ENCODE measurements at regions not wholly inside any gene's neighbourhood (a gene's known extent, or its start where the extent isn't known, plus 50 kb on each side); places are given as distances from the start of the nearest gene placed in this dataset.

GRCh38 chr18:78785706-78786105 lies 193.9 kb upstream of the SALL3 start:
- Histone ChIP-seq H3K27ac (ENCODE audit: insufficient read depth, low read length) (no peak overlapping the region), H3K36me3 (ENCODE audit: control insufficient read depth, insufficient read depth, low read length) (no peaks in the 10 kb centered on the region), H3K79me2 (ENCODE audit: control insufficient read depth, insufficient read depth, low read length) (no peaks in the 10 kb centered on the region), H3K9ac (ENCODE audit: insufficient read depth, low read length) (no peak overlapping the region), H3K4me1 (ENCODE audit: control insufficient read depth, extremely low read depth, insufficient read depth, low read length) (no peaks in the 10 kb centered on the region), H3K4me2 (ENCODE audit: extremely low read depth, insufficient read depth, low read length) (no peak overlapping the region), H2AFZ (ENCODE audit: low read length) (no peak overlapping the region), H3K9me3 (ENCODE audit: control insufficient read depth, insufficient read depth, low read depth, low read length) (no peaks in the 10 kb centered on the region), H4K20me1 (ENCODE audit: control insufficient read depth, extremely low read depth, insufficient read depth, low read length) (no peaks in the 10 kb centered on the region), H3K27me3 (ENCODE audit: control insufficient read depth, insufficient read depth, low read length) (no peaks in the 10 kb centered on the region), H3K4me3 (replicated peaks in 1 of 4; ENCODE audit: control extremely low read depth in 1 of 4, insufficient read depth in 1 of 4, low read depth in 3 of 4, low read length in 4 of 4) (no peak overlapping the region)
- no peak for DNase-seq (ENCODE audit: low read depth in 2 of 2)
- TF ChIP-seq, protein P1, sequence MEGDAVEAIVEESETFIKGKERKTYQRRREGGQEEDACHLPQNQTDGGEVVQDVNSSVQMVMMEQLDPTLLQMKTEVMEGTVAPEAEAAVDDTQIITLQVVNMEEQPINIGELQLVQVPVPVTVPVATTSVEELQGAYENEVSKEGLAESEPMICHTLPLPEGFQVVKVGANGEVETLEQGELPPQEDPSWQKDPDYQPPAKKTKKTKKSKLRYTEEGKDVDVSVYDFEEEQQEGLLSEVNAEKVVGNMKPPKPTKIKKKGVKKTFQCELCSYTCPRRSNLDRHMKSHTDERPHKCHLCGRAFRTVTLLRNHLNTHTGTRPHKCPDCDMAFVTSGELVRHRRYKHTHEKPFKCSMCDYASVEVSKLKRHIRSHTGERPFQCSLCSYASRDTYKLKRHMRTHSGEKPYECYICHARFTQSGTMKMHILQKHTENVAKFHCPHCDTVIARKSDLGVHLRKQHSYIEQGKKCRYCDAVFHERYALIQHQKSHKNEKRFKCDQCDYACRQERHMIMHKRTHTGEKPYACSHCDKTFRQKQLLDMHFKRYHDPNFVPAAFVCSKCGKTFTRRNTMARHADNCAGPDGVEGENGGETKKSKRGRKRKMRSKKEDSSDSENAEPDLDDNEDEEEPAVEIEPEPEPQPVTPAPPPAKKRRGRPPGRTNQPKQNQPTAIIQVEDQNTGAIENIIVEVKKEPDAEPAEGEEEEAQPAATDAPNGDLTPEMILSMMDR (conservative IDR thresholded peaks at IDR 0.05 in 1 of 2, IDR thresholded peaks at IDR 0.05 in 1 of 2; ENCODE audit: low read depth in 1 of 2, low read length in 2 of 2) = no peak
- no peak for TF ChIP-seq EZH2 (IDR thresholded peaks at IDR 0.05; ENCODE audit: low read length, missing control alignments)

GRCh38 chr18:78786776-78787175 lies 192.8 kb upstream of the SALL3 start:
- H3K79me2 ChIP-seq (ENCODE audit: control insufficient read depth, insufficient read depth, low read length) = no peaks in the 10 kb centered on the region
- H3K27ac ChIP-seq (ENCODE audit: insufficient read depth, low read length) = no peak overlapping the region
- H3K4me3 ChIP-seq (replicated peaks in 1 of 4; ENCODE audit: control extremely low read depth in 1 of 4, insufficient read depth in 1 of 4, low read depth in 3 of 4, low read length in 4 of 4) = no peak overlapping the region
- no peaks in the 10 kb centered on the region for H3K9me3 ChIP-seq (ENCODE audit: control insufficient read depth, insufficient read depth, low read depth, low read length)
- H3K27me3 ChIP-seq (ENCODE audit: control insufficient read depth, insufficient read depth, low read length) = no peaks in the 10 kb centered on the region
- H3K36me3 ChIP-seq (ENCODE audit: control insufficient read depth, insufficient read depth, low read length) = no peaks in the 10 kb centered on the region
- no peaks in the 10 kb centered on the region for H4K20me1 ChIP-seq (ENCODE audit: control insufficient read depth, extremely low read depth, insufficient read depth, low read length)
- no peak overlapping the region for H3K4me2 ChIP-seq (ENCODE audit: extremely low read depth, insufficient read depth, low read length)
- no peak overlapping the region for H2AFZ ChIP-seq (ENCODE audit: low read length)
- H3K9ac ChIP-seq (ENCODE audit: insufficient read depth, low read length) = no peak overlapping the region
- TF ChIP-seq, protein P1 (conservative IDR thresholded peaks at IDR 0.05 in 1 of 2, IDR thresholded peaks at IDR 0.05 in 1 of 2; ENCODE audit: low read depth in 1 of 2, low read length in 2 of 2) = no peak
- TF ChIP-seq EZH2 (IDR thresholded peaks at IDR 0.05; ENCODE audit: low read length, missing control alignments) = no peak
- no peak for DNase-seq (ENCODE audit: low read depth in 2 of 2)
- no peaks in the 10 kb centered on the region for H3K4me1 ChIP-seq (ENCODE audit: control insufficient read depth, extremely low read depth, insufficient read depth, low read length)

GRCh38 chr18:78787751-78788150 lies 191.9 kb upstream of the SALL3 start:
- Histone ChIP-seq H3K4me3 (replicated peaks in 1 of 4; ENCODE audit: control extremely low read depth in 1 of 4, insufficient read depth in 1 of 4, low read depth in 3 of 4, low read length in 4 of 4) (no peak overlapping the region), H3K27ac (ENCODE audit: insufficient read depth, low read length) (no peak overlapping the region), H3K4me2 (ENCODE audit: extremely low read depth, insufficient read depth, low read length) (no peak overlapping the region), H3K27me3 (ENCODE audit: control insufficient read depth, insufficient read depth, low read length) (no peaks in the 10 kb centered on the region), H2AFZ (ENCODE audit: low read length) (no peak overlapping the region), H3K4me1 (ENCODE audit: control insufficient read depth, extremely low read depth, insufficient read depth, low read length) (no peaks in the 10 kb centered on the region), H3K79me2 (ENCODE audit: control insufficient read depth, insufficient read depth, low read length) (no peaks in the 10 kb centered on the region), H3K36me3 (ENCODE audit: control insufficient read depth, insufficient read depth, low read length) (no peaks in the 10 kb centered on the region), H3K9ac (ENCODE audit: insufficient read depth, low read length) (no peak overlapping the region), H3K9me3 (ENCODE audit: control insufficient read depth, insufficient read depth, low read depth, low read length) (no peaks in the 10 kb centered on the region), H4K20me1 (ENCODE audit: control insufficient read depth, extremely low read depth, insufficient read depth, low read length) (no peaks in the 10 kb centered on the region)
- TF ChIP-seq, protein P1 (conservative IDR thresholded peaks at IDR 0.05 in 1 of 2, IDR thresholded peaks at IDR 0.05 in 1 of 2; ENCODE audit: low read depth in 1 of 2, low read length in 2 of 2) = no peak
- no peak for TF ChIP-seq EZH2 (IDR thresholded peaks at IDR 0.05; ENCODE audit: low read length, missing control alignments)
- no peak for DNase-seq (ENCODE audit: low read depth in 2 of 2)

All from fibroblast of lung (primary cell).